GM10266 (cell line): ENCODE measurements at regions not wholly inside any gene's neighbourhood (a gene's known extent, or its start where the extent isn't known, plus 50 kb on each side); places are given as distances from the start of the nearest gene placed in this dataset.

Experiments used
- DNase-seq: peaks from one replicate; pipeline ENCODE4 v3.0.0; 2012; ENCODE audit errors: extremely low spot score
- TF ChIP-seq, protein P1 (sequence below): IDR thresholded peaks from 2 replicates; pipeline ENCODE4 v1.5.1; 2012; ENCODE audit warnings: mild to moderate bottlenecking, low read depth; ENCODE audit not compliant: control insufficient read depth, insufficient read depth; ENCODE audit errors: missing control alignments

DNA sequence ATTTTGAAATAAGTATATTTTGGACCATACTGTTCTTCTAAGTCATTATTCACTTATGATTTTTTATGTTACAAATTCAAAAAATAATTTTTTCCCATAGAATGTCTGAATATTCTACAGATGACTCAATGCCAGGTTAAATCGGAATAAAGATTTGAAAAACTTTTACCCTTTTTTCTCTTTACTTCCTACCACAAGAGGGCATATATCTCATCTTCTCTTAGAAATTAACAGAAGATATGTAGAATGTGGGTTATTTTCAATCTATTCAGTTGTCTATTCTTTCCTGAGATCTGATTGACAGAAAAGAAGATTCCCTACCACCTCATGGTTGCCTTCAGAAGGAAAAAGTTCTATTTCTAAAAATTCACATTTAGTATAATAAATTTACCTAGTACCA is 53.0 kb upstream of the KITLG start:
- DNase-seq: no peak
- TF ChIP-seq, protein P1, sequence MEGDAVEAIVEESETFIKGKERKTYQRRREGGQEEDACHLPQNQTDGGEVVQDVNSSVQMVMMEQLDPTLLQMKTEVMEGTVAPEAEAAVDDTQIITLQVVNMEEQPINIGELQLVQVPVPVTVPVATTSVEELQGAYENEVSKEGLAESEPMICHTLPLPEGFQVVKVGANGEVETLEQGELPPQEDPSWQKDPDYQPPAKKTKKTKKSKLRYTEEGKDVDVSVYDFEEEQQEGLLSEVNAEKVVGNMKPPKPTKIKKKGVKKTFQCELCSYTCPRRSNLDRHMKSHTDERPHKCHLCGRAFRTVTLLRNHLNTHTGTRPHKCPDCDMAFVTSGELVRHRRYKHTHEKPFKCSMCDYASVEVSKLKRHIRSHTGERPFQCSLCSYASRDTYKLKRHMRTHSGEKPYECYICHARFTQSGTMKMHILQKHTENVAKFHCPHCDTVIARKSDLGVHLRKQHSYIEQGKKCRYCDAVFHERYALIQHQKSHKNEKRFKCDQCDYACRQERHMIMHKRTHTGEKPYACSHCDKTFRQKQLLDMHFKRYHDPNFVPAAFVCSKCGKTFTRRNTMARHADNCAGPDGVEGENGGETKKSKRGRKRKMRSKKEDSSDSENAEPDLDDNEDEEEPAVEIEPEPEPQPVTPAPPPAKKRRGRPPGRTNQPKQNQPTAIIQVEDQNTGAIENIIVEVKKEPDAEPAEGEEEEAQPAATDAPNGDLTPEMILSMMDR: no peak

DNA sequence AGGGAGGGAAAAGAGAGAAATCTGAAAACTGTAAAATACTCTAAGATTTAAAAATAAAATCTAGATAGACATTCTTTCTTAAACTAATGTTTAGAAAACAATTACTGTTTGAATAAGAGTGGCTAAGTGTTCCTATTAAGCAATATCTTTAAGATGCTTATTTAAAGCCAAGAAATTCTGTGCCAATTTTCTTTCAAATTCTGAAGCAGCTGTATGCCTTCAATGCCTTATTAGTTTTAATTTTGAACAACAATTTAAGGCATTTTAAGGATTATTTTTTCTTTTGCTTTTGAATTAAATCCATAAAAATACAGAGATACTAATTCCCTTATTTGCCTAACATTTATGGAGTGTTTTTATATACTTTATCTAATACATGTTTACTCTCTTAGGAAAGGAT is 50.3 kb upstream of the KITLG start:
- TF ChIP-seq, protein P1: no peak
- DNase-seq: no peak
